T-cell (primary cell): ENCODE measurements at regions not wholly inside any gene's neighbourhood (a gene's known extent, or its start where the extent isn't known, plus 50 kb on each side); places are given as distances from the start of the nearest gene placed in this dataset.
A peak's percentile ranks its signal among the peaks of the same experiment; 100 is the strongest.

Experiments used
- ATAC-seq, 4 experiments: fragments of 200-7000 bp in 3 of 4; fragments of 150-1000 bp in 1 of 4; cut with Tn5 transposase; replicated peaks in 1 of 4; 1 replicate in 3 of 4; 2 replicates in 1 of 4; pipeline ENCODE4 v1.10.0; 2021; ENCODE audit warnings: moderate library complexity in 3 of 4, mild to moderate bottlenecking in 2 of 4, moderate number of reproducible peaks in 1 of 4
- CTCF ChIA-PET, 2 donors: fragments of 300-600 bp; sonication (Branson Sonifier 250); formaldehyde crosslinking; loops; one replicate each; lab custom pipeline; 2022; ENCODE audit warnings: antibody characterized with exemption in 2 of 2; lab: Charles Lee
- POLR2A ChIA-PET, 2 donors: fragments of 300-600 bp; sonication (Branson Sonifier 250); formaldehyde crosslinking; loops; one replicate each; lab custom pipeline; 2022; ENCODE audit warnings: antibody characterized with exemption in 2 of 2; lab: Charles Lee
- DNase-seq, 35 experiments: peaks; one replicate each; pipeline versions ENCODE4 v3.0.0 to v3.0.0-alpha.2; 2013 to 2023
- H3K27ac ChIP-seq: one replicate; pipeline ENCODE4 v1.5.1; 2013; ENCODE audit warnings: low read length
- H3K27me3 ChIP-seq, 2 experiments: replicated peaks in 1 of 2; 1 replicate in 1 of 2; 2 replicates in 1 of 2; pipeline versions ENCODE4 v1.6.1 to v1.7.0; 2013; ENCODE audit warnings: low read length in 1 of 2, mixed read lengths in 1 of 2; ENCODE audit not compliant: control insufficient read depth in 2 of 2, insufficient read depth in 2 of 2; ENCODE audit errors: extremely low read depth in 1 of 2
- H3K36me3 ChIP-seq, 2 donors: 1 replicate in 1 of 2; 2 replicates in 1 of 2; pipeline versions ENCODE4 v1.6.1 to v1.7.0; 2013; ENCODE audit warnings: low read length in 1 of 2; ENCODE audit not compliant: control insufficient read depth in 2 of 2, insufficient read depth in 1 of 2; ENCODE audit errors: extremely low read depth in 1 of 2
- H3K4me1 ChIP-seq, 2 experiments: 1 replicate in 1 of 2; 2 replicates in 1 of 2; pipeline versions ENCODE4 v1.6.1 to v1.7.0; 2013; ENCODE audit warnings: low read length in 2 of 2, mixed read lengths in 1 of 2; ENCODE audit not compliant: insufficient read depth in 2 of 2, control insufficient read depth in 1 of 2; ENCODE audit errors: extremely low read depth in 1 of 2
- H3K4me3 ChIP-seq, 2 donors: 1 replicate in 1 of 2; 2 replicates in 1 of 2; pipeline versions ENCODE4 v1.5.1 to v1.7.0; 2013; ENCODE audit warnings: mild to moderate bottlenecking in 2 of 2, low read length in 1 of 2, moderate library complexity in 1 of 2; ENCODE audit not compliant: control insufficient read depth in 1 of 2; ENCODE audit errors: extremely low read depth in 1 of 2
- H3K9me3 ChIP-seq: 2 replicates; pipeline ENCODE4 v1.7.0; 2013
- H3K27ac Mint-ChIP-seq, 2 donors: one replicate each; pipeline ENCODE4 v1.8.0; 2020 to 2021; ENCODE audit warnings: mild to moderate bottlenecking in 2 of 2, mixed read lengths in 2 of 2
- H3K27me3 Mint-ChIP-seq, 2 donors: one replicate each; pipeline ENCODE4 v1.8.0; 2021 to 2022; ENCODE audit warnings: mixed read lengths in 2 of 2
- H3K36me3 Mint-ChIP-seq: one replicate; pipeline ENCODE4 v1.8.0; 2021; ENCODE audit warnings: mixed read lengths
- H3K4me1 Mint-ChIP-seq, 3 donors: one replicate each; pipeline ENCODE4 v1.8.0; 2020 to 2022; ENCODE audit warnings: mixed read lengths in 3 of 3, mild to moderate bottlenecking in 1 of 3
- H3K4me3 Mint-ChIP-seq, 3 donors: one replicate each; pipeline ENCODE4 v1.8.0; 2020 to 2022; ENCODE audit warnings: mild to moderate bottlenecking in 3 of 3, mixed read lengths in 3 of 3, moderate library complexity in 3 of 3
- H3K9me3 Mint-ChIP-seq, 3 donors: one replicate each; pipeline ENCODE4 v1.8.0; 2020 to 2022; ENCODE audit warnings: mixed read lengths in 3 of 3
- WGBS: methylation state at CpG from one replicate; pipeline ENCODE4 v1.1.5; 2013; ENCODE audit warnings: missing lambda C conversion rate; ENCODE audit not compliant: insufficient coverage; 5-methylcytosine and 5-hydroxymethylcytosine counted together

DNA sequence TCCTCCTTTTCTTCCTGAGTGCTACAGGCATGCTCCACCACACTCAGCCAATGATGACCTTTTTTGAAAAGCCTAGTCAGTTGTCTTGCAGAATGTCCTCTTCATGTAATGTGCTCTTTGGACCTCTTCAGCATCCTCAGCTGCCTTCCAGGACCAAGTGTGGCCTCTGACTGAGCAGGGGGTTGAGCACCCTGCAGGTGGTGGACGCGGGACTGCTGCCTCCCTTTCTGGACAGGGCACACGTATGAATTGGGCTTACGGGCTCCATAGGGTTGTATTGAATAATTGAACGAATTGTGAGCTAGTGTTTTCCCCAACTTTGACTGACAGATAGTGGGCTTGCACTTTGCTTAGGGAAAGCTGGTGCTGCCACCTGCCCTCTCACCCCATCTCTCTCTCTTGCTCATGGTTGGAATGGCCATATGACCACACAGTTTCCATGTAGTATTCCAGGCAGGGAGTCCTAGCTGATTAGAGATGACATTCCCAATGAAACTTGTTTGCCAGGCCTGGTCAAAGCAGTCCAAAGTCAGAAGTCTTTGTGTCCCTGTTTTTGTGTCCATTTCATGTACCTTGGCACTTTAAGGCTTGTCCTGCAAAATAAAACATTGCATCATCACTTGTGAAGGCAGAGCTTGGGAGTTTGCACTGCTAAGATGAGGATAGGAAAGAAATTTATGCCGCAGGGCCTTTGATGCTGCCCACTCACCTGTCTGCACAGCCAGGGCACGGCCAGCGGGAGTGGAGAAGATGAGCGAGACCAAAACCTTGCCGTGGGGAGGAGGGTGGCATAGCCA lies 76.3 kb upstream of the NPAS1 start:
- Histone ChIP-seq H3K36me3 (peaks cover 4 to 24% of the 10 kb centered on the region in 2 donors), H3K27me3 (no peaks in the 10 kb centered on the region), H3K9me3 (no peaks in the 10 kb centered on the region), H3K4me3 (no peak overlapping the region), H3K4me1 (peaks cover 0 to 27% of the 10 kb centered on the region in 2 experiments), H3K27ac (no peak overlapping the region)
- ChIA-PET CTCF (interaction anchor here in 1 of 2 donors (0.8 kb wide), 1 partner anchor 20 kb away, joined by 8 read pairs; no protein-coding TSS in a partner anchor), POLR2A (interaction anchor here (0.6 kb wide), 2 partner anchors 18 to 344 kb away, joined by 3 read pairs; no protein-coding TSS in a partner anchor)
- Mint-ChIP-seq H3K4me1 (peaks cover 11 to 50% (median 39%) of the 10 kb centered on the region in 3 donors), H3K4me3 (no peak overlapping the region), H3K36me3 (peaks cover 29% of the 10 kb centered on the region), H3K27ac (no peak overlapping the region), H3K27me3 (no peaks in the 10 kb centered on the region), H3K9me3 (no peaks in the 10 kb centered on the region)
- ATAC-seq (no peak), DNase-seq (no peak)
- WGBS, result 100% methylated on average over 2 of the region's 10 CpGs

DNA sequence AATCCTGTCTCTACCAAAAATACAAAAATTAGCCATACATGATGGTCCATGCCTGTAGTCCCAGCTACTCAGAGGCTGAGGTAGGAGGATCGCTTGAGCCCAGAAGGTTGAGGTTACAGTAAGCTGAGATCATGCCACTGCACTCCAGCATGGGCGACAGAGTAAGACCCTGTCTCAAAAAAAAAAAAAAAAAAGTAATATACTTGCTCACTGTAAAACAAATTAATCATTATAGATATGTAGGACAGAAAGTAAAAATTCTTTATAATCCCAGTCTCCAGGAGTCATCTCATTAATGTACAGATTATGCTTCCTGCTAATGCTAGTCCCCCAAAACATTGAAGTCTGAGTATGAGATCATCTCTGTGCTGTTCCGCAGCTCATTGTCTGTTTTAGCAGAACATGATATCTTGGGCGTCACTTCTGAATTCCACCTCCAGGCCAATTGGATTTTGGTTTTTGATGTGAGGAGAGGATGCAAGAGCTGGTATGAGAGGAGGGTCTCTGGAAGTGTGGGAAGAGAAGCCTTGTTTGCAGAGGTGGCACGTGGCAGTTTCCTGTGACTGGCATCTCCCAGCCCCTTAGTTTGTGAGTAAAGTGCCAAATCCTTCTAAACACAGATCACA lies 75.4 kb upstream of the NPAS1 start:
- H3K36me3 Mint-ChIP-seq, result peaks cover 29% of the 10 kb centered on the region
- Histone ChIP-seq H3K27ac (no peak overlapping the region), H3K27me3 (no peaks in the 10 kb centered on the region), H3K9me3 (no peaks in the 10 kb centered on the region), H3K4me3 (no peak overlapping the region), H3K4me1 (peaks cover 0 to 19% of the 10 kb centered on the region in 2 experiments), H3K36me3 (peaks cover 4 to 21% of the 10 kb centered on the region in 2 donors)
- ATAC-seq (no peak), DNase-seq (no peak)
- no peak overlapping the region for H3K4me3 Mint-ChIP-seq
- CTCF ChIA-PET, result interaction anchor here in 1 of 2 donors (0.5 to 0.7 kb wide), 4 partner anchors 39 to 171 kb away, joined by 3 to 8 read pairs (median 6); no protein-coding TSS in a partner anchor
- WGBS, result 100% methylated on average over 2 of the region's 5 CpGs
- peaks cover 11 to 48% (median 39%) of the 10 kb centered on the region in 3 donors for H3K4me1 Mint-ChIP-seq
- POLR2A ChIA-PET, result no interaction called here
- no peaks in the 10 kb centered on the region for H3K27me3 Mint-ChIP-seq
- H3K27ac Mint-ChIP-seq, result peak overlapping the region in 1 of 2 donors; percentile 47
- H3K9me3 Mint-ChIP-seq, result no peaks in the 10 kb centered on the region

DNA sequence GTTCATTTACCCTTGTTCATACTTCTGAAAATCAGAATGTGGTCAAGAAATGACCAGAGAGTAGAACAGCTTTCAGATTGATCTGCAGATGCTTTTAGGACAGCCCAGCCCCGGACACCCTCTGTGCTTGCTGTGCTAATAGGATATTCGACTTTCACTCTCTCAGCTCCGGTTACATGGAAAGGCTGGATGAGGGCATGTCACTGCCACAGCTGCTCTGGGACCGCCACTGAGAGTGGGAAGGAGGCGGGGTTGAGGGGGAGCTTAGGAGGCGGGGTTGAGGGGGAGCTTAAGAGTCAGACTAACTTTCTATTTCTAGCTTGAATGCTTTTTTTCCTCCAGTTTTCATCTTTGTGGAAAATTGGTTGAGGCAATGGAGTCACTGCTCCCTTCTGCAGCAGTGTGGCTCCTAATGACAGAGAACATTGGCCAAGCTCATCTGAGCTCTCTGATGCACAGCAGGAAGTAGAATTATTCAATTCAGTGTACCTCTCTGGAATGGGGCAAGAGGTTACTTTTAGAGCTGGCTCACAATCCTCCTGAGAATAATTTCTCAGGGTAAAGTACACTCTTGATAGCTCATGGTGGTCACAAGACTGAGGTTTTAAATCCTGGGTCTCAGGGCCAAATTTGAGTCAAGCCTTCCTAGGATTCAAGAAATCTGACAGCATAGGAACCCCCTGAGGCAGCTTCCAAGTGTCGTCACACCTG lies 74.6 kb upstream of the NPAS1 start:
- ChIA-PET CTCF (interaction anchor here (0.5 to 0.7 kb wide), 4 partner anchors 68 to 322 kb away, joined by 3 to 8 read pairs (median 6); no protein-coding TSS in a partner anchor), POLR2A (no interaction called here)
- Histone ChIP-seq H3K36me3 (peaks cover 4 to 21% of the 10 kb centered on the region in 2 donors), H3K4me3 (no peak overlapping the region), H3K4me1 (peaks cover 0 to 26% of the 10 kb centered on the region in 2 experiments), H3K27me3 (no peaks in the 10 kb centered on the region), H3K9me3 (no peaks in the 10 kb centered on the region), H3K27ac (no peak overlapping the region)
- H3K36me3 Mint-ChIP-seq, result peaks cover 26% of the 10 kb centered on the region
- H3K4me1 Mint-ChIP-seq, result peaks cover 12 to 54% (median 44%) of the 10 kb centered on the region in 3 donors
- ATAC-seq, result no peak
- no peak for DNase-seq
- WGBS, result 100% methylated on average over 1 of the region's 7 CpGs
- H3K27me3 Mint-ChIP-seq, result no peaks in the 10 kb centered on the region
- H3K9me3 Mint-ChIP-seq, result no peaks in the 10 kb centered on the region
- H3K27ac Mint-ChIP-seq, result no peak overlapping the region
- H3K4me3 Mint-ChIP-seq, result no peak overlapping the region

DNA sequence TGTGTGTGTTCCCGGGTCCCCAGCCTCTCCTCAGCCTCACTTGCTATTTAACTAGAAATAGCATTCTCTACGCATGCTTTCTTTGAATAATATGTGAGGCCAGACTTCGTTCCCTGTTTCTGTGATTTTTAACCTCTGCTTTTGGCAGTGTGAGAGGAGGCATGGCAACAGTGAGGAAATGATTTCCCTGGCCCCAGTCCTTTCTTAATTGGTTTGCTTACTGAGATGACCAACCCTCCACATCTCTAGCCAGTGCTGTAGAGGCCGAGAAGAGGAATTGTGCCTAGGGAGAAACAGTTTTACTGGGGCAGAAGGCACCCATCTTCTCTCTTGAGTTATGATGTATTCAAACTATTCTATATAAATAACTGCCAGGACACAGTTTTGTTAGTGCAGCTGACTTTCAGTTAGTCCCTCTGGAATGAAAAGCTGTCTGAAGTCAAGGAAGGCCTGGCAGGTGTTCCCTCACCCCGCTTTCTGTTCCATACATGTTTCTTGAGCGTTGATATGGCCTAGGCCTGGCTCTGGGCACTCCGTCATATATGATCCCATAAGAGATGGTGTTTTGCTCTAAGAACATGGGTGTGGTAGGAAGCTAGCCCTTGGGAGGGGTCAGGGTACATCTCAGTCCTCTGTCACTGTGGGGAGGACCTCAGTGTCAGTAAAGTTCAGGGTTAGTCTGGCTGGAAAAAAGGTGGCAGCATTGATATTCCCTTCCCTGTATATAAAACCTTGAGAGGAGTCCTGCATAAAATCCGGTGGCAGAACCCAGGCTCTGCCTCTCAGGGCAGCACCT lies 73.7 kb upstream of the NPAS1 start:
- no peak for ATAC-seq
- Histone ChIP-seq H3K27ac (no peak overlapping the region), H3K9me3 (no peaks in the 10 kb centered on the region), H3K27me3 (no peaks in the 10 kb centered on the region), H3K4me1 (peaks cover 0 to 32% of the 10 kb centered on the region in 2 experiments), H3K36me3 (peaks cover 4 to 17% of the 10 kb centered on the region in 2 donors), H3K4me3 (no peak overlapping the region)
- peak overlapping the region in 1 of 2 donors; percentile 39 for H3K27ac Mint-ChIP-seq
- ChIA-PET CTCF (interaction anchor here in 1 of 2 donors (0.6 kb wide), 1 partner anchor 188 kb away, joined by 4 read pairs; no protein-coding TSS in a partner anchor), POLR2A (no interaction called here)
- peaks cover 19 to 59% (median 50%) of the 10 kb centered on the region in 3 donors for H3K4me1 Mint-ChIP-seq
- no peak for DNase-seq
- H3K4me3 Mint-ChIP-seq, result no peak overlapping the region
- H3K36me3 Mint-ChIP-seq, result peaks cover 29% of the 10 kb centered on the region
- WGBS, result 100% methylated on average over 5 of the region's 8 CpGs
- H3K9me3 Mint-ChIP-seq, result no peaks in the 10 kb centered on the region
- H3K27me3 Mint-ChIP-seq, result no peaks in the 10 kb centered on the region

DNA sequence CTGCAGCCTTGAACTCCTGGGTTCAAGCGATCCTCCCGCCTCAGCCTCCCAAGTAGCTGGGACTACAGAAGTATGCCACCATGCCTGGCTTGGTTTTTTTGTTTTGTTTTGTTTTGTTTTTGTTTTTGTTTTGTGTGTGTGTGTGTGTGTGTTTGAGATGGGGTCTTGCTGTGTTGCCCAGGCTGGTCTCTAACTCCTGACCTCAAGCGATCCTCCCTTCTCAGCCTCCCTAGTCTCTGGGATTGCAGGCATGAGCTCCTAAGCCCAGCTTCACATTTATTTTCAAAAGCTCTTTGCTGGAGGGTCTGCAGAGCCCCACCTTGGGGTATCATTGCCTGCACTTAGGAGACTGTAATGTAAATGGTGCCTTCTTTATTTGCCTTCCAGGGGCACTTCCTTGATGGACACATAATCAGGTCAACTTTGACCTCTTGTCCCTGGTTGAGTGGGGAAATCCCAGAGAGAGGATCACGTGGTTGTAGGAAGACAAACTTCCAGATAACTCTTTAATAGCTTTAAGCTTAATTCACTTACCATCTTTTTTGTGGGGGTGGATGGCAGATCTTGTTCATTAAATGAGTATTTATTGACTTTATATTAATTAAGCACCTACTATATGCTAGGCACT lies 72.9 kb upstream of the NPAS1 start:
- Mint-ChIP-seq H3K27me3 (no peaks in the 10 kb centered on the region), H3K36me3 (peaks cover 25% of the 10 kb centered on the region), H3K4me1 (peaks cover 19 to 64% (median 55%) of the 10 kb centered on the region in 3 donors), H3K27ac (no peak overlapping the region), H3K9me3 (no peaks in the 10 kb centered on the region), H3K4me3 (no peak overlapping the region)
- peaks cover 0 to 40% of the 10 kb centered on the region in 2 experiments for H3K4me1 ChIP-seq
- no peak overlapping the region for H3K27ac ChIP-seq
- H3K9me3 ChIP-seq, result no peaks in the 10 kb centered on the region
- POLR2A ChIA-PET, result interaction anchor here in 1 of 2 donors (0.6 kb wide), 1 partner anchor 688 kb away, joined by 3 read pairs; no protein-coding TSS in a partner anchor
- DNase-seq (no peak), ATAC-seq (no peak)
- peaks cover 4 to 11% of the 10 kb centered on the region in 2 donors for H3K36me3 ChIP-seq
- CTCF ChIA-PET, result no interaction called here
- no peak overlapping the region for H3K4me3 ChIP-seq
- H3K27me3 ChIP-seq, result no peaks in the 10 kb centered on the region
- WGBS, result 100% methylated on average over 2 of the region's 4 CpGs
